Keratinocyte (primary cell): ENCODE measurements at regions not wholly inside any gene's neighbourhood (a gene's known extent, or its start where the extent isn't known, plus 50 kb on each side); places are given as distances from the start of the nearest gene placed in this dataset.
A peak's percentile ranks its signal among the peaks of the same experiment; 100 is the strongest.

Experiments used
- DNase-seq: peaks from one replicate; pipeline ENCODE4 v3.0.0-alpha.2; 2011; ENCODE audit warnings: low read depth, missing footprints, low spot score
- FAIRE-seq: peaks from 2 replicates; lab custom pipeline; 2011; peaks lifted over from hg19 to GRCh38; lab: Jason Lieb, UNC
- H2AFZ ChIP-seq: 2 replicates; pipeline ENCODE4 v1.6.0; 2012; ENCODE audit warnings: low read length, control low read depth, inconsistent platforms; ENCODE audit not compliant: control insufficient read depth
- H3K27ac ChIP-seq: 2 replicates; pipeline ENCODE4 v1.5.1; 2011; ENCODE audit warnings: low read length; ENCODE audit not compliant: control insufficient read depth, insufficient read depth
- H3K27me3 ChIP-seq: 3 replicates; pipeline ENCODE4 v1.6.0; 2011; ENCODE audit warnings: low read length; ENCODE audit not compliant: control insufficient read depth, insufficient read depth; ENCODE audit errors: extremely low read depth
- H3K36me3 ChIP-seq, 2 experiments: 2 replicates in 1 of 2; 3 replicates in 1 of 2; pipeline ENCODE4 v1.5.1; 2011; ENCODE audit warnings: low read length in 2 of 2, mild to moderate bottlenecking in 1 of 2; ENCODE audit not compliant: control insufficient read depth in 2 of 2, insufficient read depth in 2 of 2; ENCODE audit errors: extremely low read depth in 1 of 2
- H3K4me1 ChIP-seq: 3 replicates; pipeline ENCODE4 v1.5.1; 2011; ENCODE audit warnings: low read length; ENCODE audit not compliant: control insufficient read depth, insufficient read depth; ENCODE audit errors: extremely low read depth
- H3K4me2 ChIP-seq: 3 replicates; pipeline ENCODE4 v1.6.0; 2011; ENCODE audit warnings: low read depth, low read length; ENCODE audit not compliant: control insufficient read depth, insufficient read depth; ENCODE audit errors: extremely low read depth
- H3K4me3 ChIP-seq, 3 experiments: fragments of 200-600 bp in 1 of 3; sonication (generic) in 1 of 3; 2 replicates in 2 of 3; 3 replicates in 1 of 3; pipeline ENCODE4 v1.5.1; 2011 to 2016; ENCODE audit warnings: low read length in 3 of 3, mild to moderate bottlenecking in 3 of 3, control low read depth in 2 of 3, inconsistent platforms in 1 of 3, low read depth in 1 of 3, mixed read lengths in 1 of 3, mixed run types in 1 of 3, moderate library complexity in 1 of 3; ENCODE audit not compliant: control insufficient read depth in 2 of 3, insufficient read depth in 2 of 3; ENCODE audit errors: extremely low read depth in 1 of 3
- H3K79me2 ChIP-seq: 2 replicates; pipeline ENCODE4 v1.6.0; 2012; ENCODE audit warnings: low read length; ENCODE audit not compliant: control insufficient read depth, insufficient read depth
- H3K9ac ChIP-seq: 3 replicates; pipeline ENCODE4 v1.6.0; 2011; ENCODE audit warnings: low read length; ENCODE audit not compliant: control insufficient read depth, insufficient read depth; ENCODE audit errors: extremely low read depth
- H3K9me1 ChIP-seq: 3 replicates; pipeline ENCODE4 v1.6.0; 2011; ENCODE audit warnings: low read length; ENCODE audit not compliant: control insufficient read depth, insufficient read depth; ENCODE audit errors: extremely low read depth
- H3K9me3 ChIP-seq: 2 replicates; pipeline ENCODE4 v1.5.1; 2012; ENCODE audit warnings: low read depth, low read length; ENCODE audit not compliant: control insufficient read depth
- H4K20me1 ChIP-seq: 3 replicates; pipeline ENCODE4 v1.6.0; 2011; ENCODE audit warnings: low read length; ENCODE audit not compliant: control insufficient read depth, insufficient read depth; ENCODE audit errors: extremely low read depth
- EZH2 ChIP-seq: IDR thresholded peaks from one replicate; pipeline ENCODE4 v1.6.1; 2012; ENCODE audit warnings: inconsistent platforms, mild to moderate bottlenecking, low read length, moderate library complexity
- dilution Hi-C: fragments of 300-500 bp; cut with MboI; formaldehyde crosslinking; loops from one replicate; pipeline ENCODE4 v1.7.0; 2020; ENCODE audit warnings: low sequenced_read_pairs; ENCODE audit not compliant: extremely low pct_ligation_motif_present
- TF ChIP-seq, protein P1 (sequence below), 3 experiments: IDR thresholded peaks in 1 of 3; conservative IDR thresholded peaks in 1 of 3; optimal IDR thresholded peaks in 1 of 3; 2 replicates in 2 of 3; 3 replicates in 1 of 3; pipeline versions ENCODE3 to v1.5.1; 2011; ENCODE audit warnings: low read length in 3 of 3, mild to moderate bottlenecking in 3 of 3, moderate library complexity in 2 of 3, control low read depth in 1 of 3, inconsistent platforms in 1 of 3; ENCODE audit not compliant: insufficient read depth in 2 of 3; ENCODE audit errors: extremely low read depth in 1 of 3

GRCh38 chr11:29773656-29774264 lies 243.1 kb downstream of the KCNA4 start:
- peak; percentile 9 for FAIRE-seq
- Histone ChIP-seq H3K36me3 (no peaks in the 10 kb centered on the region), H3K27ac (no peak overlapping the region), H3K4me1 (no peaks in the 10 kb centered on the region), H3K79me2 (no peaks in the 10 kb centered on the region), H3K9me3 (no peaks in the 10 kb centered on the region), H2AFZ (no peak overlapping the region), H3K4me2 (no peak overlapping the region), H3K4me3 (no peak overlapping the region), H3K9ac (no peak overlapping the region), H3K9me1 (no peaks in the 10 kb centered on the region), H3K27me3 (no peaks in the 10 kb centered on the region), H4K20me1 (no peaks in the 10 kb centered on the region)
- no peak for TF ChIP-seq EZH2
- TF ChIP-seq, protein P1, sequence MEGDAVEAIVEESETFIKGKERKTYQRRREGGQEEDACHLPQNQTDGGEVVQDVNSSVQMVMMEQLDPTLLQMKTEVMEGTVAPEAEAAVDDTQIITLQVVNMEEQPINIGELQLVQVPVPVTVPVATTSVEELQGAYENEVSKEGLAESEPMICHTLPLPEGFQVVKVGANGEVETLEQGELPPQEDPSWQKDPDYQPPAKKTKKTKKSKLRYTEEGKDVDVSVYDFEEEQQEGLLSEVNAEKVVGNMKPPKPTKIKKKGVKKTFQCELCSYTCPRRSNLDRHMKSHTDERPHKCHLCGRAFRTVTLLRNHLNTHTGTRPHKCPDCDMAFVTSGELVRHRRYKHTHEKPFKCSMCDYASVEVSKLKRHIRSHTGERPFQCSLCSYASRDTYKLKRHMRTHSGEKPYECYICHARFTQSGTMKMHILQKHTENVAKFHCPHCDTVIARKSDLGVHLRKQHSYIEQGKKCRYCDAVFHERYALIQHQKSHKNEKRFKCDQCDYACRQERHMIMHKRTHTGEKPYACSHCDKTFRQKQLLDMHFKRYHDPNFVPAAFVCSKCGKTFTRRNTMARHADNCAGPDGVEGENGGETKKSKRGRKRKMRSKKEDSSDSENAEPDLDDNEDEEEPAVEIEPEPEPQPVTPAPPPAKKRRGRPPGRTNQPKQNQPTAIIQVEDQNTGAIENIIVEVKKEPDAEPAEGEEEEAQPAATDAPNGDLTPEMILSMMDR (optimal IDR thresholded peaks at IDR 0.05 in 1 of 3, IDR thresholded peaks at IDR 0.05 in 1 of 3, conservative IDR thresholded peaks at IDR 0.05 in 1 of 3; ENCODE audit: extremely low read depth in 1 of 3, insufficient read depth in 2 of 3, low read length in 3 of 3) = no peak
- dilution Hi-C loops = no loop called here
- no peak for DNase-seq

GRCh38 chr11:29756871-29757270 lies 260.0 kb downstream of the KCNA4 start:
- no peak for DNase-seq

More at GRCh38 chr11:29756871-29757270, 260.0 kb downstream of the KCNA4 start:
- no peak overlapping the region for H3K9ac ChIP-seq
- H3K9me3 ChIP-seq = peaks cover 6% of the 10 kb centered on the region
- no peaks in the 10 kb centered on the region for H4K20me1 ChIP-seq
- H3K4me2 ChIP-seq = no peak overlapping the region
- H3K27ac ChIP-seq = no peak overlapping the region
- H3K36me3 ChIP-seq = no peaks in the 10 kb centered on the region
- H3K27me3 ChIP-seq = no peaks in the 10 kb centered on the region
- no peak overlapping the region for H2AFZ ChIP-seq
- no peaks in the 10 kb centered on the region for H3K4me1 ChIP-seq
- dilution Hi-C loops = no loop called here
- no peaks in the 10 kb centered on the region for H3K79me2 ChIP-seq
- H3K9me1 ChIP-seq = no peaks in the 10 kb centered on the region
- H3K4me3 ChIP-seq = no peak overlapping the region
- no peak for FAIRE-seq
- TF ChIP-seq EZH2 = no peak
- TF ChIP-seq, protein P1 (optimal IDR thresholded peaks at IDR 0.05 in 1 of 3, IDR thresholded peaks at IDR 0.05 in 1 of 3, conservative IDR thresholded peaks at IDR 0.05 in 1 of 3; ENCODE audit: extremely low read depth in 1 of 3, insufficient read depth in 2 of 3, low read length in 3 of 3) = no peak
